ENCODE measurements at regions not wholly inside any gene's neighbourhood (a gene's known extent, or its start where the extent isn't known, plus 50 kb on each side); places are given as distances from the start of the nearest gene placed in this dataset.
"Not testable (repeated sequence)": the region's sequence is repeated elsewhere in the genome, so short reads cannot be mapped to it uniquely, and the experiment has no call there.

DNA sequence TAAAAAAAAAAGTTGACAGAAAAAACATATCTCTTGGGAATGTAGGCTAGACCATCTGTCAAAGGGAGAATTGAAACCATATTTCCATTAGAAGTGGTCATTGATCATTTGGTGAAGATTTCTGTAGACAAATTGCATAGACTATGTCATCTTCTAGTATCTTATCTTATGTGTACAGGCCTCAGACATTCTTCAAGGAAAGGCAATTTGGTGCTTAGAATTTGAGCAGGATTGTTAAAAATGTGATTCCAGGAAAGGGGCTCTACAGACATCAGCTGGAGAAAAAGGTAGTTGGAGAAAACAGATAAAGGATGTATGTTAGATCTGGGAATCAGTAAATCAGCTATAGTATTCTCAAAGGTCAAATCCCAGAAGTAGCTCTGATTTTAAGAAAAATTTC lies 627.1 kb downstream of the TMTC2 start:
- Mint-ChIP-seq H3K4me1 (peaks cover 22% of the 10 kb centered on the region), H3K36me3 (ENCODE audit: low read depth) (no peaks in the 10 kb centered on the region), H3K27ac (peak overlapping the region in 1 of 3 experiments; percentile 23), H3K9me3 (peaks cover under 1% of the 10 kb centered on the region), H3K4me3 (no peak overlapping the region), H3K27me3 (ENCODE audit: low read depth) (no peaks in the 10 kb centered on the region)
- TF ChIP-seq, protein P1, sequence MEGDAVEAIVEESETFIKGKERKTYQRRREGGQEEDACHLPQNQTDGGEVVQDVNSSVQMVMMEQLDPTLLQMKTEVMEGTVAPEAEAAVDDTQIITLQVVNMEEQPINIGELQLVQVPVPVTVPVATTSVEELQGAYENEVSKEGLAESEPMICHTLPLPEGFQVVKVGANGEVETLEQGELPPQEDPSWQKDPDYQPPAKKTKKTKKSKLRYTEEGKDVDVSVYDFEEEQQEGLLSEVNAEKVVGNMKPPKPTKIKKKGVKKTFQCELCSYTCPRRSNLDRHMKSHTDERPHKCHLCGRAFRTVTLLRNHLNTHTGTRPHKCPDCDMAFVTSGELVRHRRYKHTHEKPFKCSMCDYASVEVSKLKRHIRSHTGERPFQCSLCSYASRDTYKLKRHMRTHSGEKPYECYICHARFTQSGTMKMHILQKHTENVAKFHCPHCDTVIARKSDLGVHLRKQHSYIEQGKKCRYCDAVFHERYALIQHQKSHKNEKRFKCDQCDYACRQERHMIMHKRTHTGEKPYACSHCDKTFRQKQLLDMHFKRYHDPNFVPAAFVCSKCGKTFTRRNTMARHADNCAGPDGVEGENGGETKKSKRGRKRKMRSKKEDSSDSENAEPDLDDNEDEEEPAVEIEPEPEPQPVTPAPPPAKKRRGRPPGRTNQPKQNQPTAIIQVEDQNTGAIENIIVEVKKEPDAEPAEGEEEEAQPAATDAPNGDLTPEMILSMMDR (IDR thresholded peaks at IDR 0.05; ENCODE audit: unreplicated experiment in 3 of 3) = no peak

DNA sequence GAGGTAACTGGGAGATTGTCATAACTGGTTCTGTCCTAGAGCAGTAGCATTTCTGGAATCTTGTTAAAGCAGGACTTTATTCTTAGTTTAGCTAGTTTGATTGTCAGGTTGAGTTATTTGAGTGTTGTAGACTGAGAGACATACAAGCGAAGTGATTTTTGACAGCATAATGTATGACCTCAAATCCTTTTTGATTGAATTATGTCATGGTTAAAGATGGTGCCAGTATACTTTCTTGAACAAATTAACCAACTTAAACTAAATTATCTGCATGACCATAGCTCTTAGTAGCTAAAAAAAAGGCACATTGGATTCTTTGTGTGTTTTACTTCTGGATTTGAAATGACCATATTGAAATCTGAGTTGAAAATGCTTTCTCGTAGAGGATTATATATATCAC lies 626.6 kb downstream of the TMTC2 start:
- Mint-ChIP-seq H3K36me3 (ENCODE audit: low read depth) (no peaks in the 10 kb centered on the region), H3K4me1 (peaks cover 17% of the 10 kb centered on the region), H3K27me3 (ENCODE audit: low read depth) (no peaks in the 10 kb centered on the region), H3K4me3 (no peak overlapping the region), H3K27ac (no peak overlapping the region), H3K9me3 (peaks cover 3% of the 10 kb centered on the region)
- TF ChIP-seq, protein P1 (IDR thresholded peaks at IDR 0.05; ENCODE audit: unreplicated experiment in 3 of 3) = no peak

DNA sequence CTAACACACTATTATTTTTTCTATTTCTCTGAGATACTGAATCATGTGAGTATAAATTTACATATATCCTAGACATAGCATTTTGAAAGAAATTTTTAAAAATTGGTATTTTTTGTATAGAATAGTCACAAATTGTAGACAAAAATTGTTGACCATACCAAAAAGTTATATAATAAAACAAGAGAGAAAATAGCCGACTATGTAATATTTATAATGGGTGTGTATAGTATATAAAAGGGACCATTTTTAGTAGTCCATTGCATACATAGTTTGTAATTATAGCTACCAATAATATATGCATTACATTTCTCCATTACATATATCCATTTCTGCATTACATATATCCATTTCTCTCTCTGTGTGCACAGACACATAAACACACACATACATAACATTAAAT lies 590.2 kb downstream of the TMTC2 start:
- Mint-ChIP-seq H3K4me3 (no peak overlapping the region), H3K9me3 (peaks cover 13% of the 10 kb centered on the region), H3K4me1 (no peaks in the 10 kb centered on the region), H3K27me3 (ENCODE audit: low read depth) (no peaks in the 10 kb centered on the region), H3K27ac (no peak overlapping the region), H3K36me3 (ENCODE audit: low read depth) (peaks cover 8% of the 10 kb centered on the region)
- TF ChIP-seq, protein P1 (IDR thresholded peaks at IDR 0.05; ENCODE audit: unreplicated experiment in 3 of 3) = no peak

DNA sequence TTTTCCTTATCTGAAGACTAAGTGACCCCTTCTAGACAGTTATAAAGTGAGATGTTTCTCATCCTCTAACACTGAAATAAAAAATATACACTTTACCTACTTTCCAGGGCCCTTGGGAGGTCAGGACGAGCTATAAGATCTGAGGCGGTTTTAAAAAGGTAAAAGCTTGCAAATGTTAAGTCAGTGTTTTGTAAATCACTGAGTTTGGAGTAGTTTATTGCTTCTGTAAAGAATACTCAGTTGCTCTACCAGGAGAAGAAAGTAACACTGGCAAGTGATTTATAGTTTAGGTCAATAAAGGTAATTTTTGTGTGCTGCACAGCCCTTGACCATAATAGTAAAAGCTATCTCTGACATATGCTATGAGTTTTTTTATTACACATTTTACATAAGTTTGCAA lies 584.5 kb downstream of the TMTC2 start:
- H3K27ac Mint-ChIP-seq = peak overlapping the region in 1 of 3 experiments; percentile 2
- no peak overlapping the region for H3K4me3 Mint-ChIP-seq

DNA sequence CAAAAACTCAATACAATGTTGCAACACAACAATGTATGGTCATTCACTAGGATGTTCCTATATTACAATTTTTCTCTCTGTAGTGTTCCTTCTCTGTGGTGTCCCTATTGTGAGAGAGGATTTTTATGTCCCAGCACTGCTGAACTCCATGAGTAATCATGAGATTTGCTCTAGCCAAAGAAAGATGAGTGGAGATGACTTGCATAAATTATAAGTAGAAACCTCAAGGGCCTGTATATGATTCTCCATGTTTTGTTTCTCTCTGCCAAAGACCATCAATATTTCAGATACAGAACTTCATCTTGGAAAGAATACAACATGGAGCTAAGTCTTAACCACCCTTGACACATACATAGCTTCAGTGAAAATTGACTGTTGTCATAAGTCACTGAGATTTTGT lies 579.1 kb downstream of the TMTC2 start:
- H3K4me3 Mint-ChIP-seq = no peak overlapping the region
- no peaks in the 10 kb centered on the region for H3K27me3 Mint-ChIP-seq (ENCODE audit: low read depth)
- no peaks in the 10 kb centered on the region for H3K36me3 Mint-ChIP-seq (ENCODE audit: low read depth)
- H3K9me3 Mint-ChIP-seq = peaks cover 9% of the 10 kb centered on the region
- H3K27ac Mint-ChIP-seq = peak overlapping the region in 2 of 3 experiments; percentile 35 to 42
- TF ChIP-seq, protein P1 (IDR thresholded peaks at IDR 0.05; ENCODE audit: unreplicated experiment in 3 of 3) = no peak
- peaks cover 8% of the 10 kb centered on the region for H3K4me1 Mint-ChIP-seq

More for the DNA sequence above, 584.5 kb downstream of the TMTC2 start:
- H3K9me3 Mint-ChIP-seq = peaks cover 16% of the 10 kb centered on the region
- H3K36me3 Mint-ChIP-seq (ENCODE audit: low read depth) = peaks cover 8% of the 10 kb centered on the region
- H3K4me1 Mint-ChIP-seq = no peaks in the 10 kb centered on the region
- TF ChIP-seq, protein P1 (IDR thresholded peaks at IDR 0.05; ENCODE audit: unreplicated experiment in 3 of 3) = no peak
- no peaks in the 10 kb centered on the region for H3K27me3 Mint-ChIP-seq (ENCODE audit: low read depth)

DNA sequence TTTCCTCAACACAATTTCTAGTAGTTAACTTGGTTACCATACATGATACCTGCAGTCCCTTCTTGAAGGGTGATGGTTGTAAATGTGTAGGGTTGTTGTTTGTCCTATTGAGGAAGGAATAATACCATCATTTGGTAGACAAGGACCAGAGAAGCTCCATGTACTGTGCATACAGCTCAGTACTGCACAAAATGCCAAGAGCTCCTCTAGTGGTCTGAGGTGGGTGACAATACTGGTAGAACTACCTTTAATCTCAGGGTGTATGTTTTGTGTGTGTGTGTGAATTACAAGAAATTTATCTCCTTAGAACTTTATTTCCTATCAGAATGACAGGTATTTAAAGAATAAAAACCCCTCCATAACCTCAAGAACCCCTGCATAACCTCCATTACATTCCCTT lies 575.3 kb downstream of the TMTC2 start:
- Mint-ChIP-seq H3K27me3 (ENCODE audit: low read depth) (no peaks in the 10 kb centered on the region), H3K4me3 (no peak overlapping the region), H3K9me3 (no peaks in the 10 kb centered on the region), H3K36me3 (ENCODE audit: low read depth) (no peaks in the 10 kb centered on the region), H3K27ac (no peak overlapping the region), H3K4me1 (peaks cover 8% of the 10 kb centered on the region)
- TF ChIP-seq, protein P1 (IDR thresholded peaks at IDR 0.05; ENCODE audit: unreplicated experiment in 3 of 3) = no peak

DNA sequence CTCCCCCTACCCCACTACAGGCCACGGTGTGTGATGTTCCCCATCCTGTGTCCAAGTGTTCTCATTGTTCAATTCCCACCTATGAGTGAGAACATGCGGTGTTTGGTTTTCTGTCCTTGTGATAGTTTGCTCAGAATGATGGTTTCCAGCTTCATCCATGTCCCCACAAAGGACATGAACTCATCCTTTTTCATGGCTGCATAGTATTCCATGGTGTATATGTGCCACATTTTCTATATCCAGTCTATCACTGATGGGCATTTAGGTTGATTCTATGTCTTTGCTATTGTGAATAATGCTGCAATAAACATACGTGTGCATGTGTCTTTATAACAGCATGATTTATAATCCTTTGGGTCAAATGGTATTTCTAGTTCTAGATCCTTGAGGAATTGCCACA lies 573.4 kb downstream of the TMTC2 start:
- H3K4me3 Mint-ChIP-seq; H3K4me1 Mint-ChIP-seq; H3K27ac Mint-ChIP-seq; H3K9me3 Mint-ChIP-seq; H3K36me3 Mint-ChIP-seq (ENCODE audit: low read depth); H3K27me3 Mint-ChIP-seq (ENCODE audit: low read depth): not testable (repeated sequence)
